ENCODE measurements at regions not wholly inside any gene's neighbourhood (a gene's known extent, or its start where the extent isn't known, plus 50 kb on each side); places are given as distances from the start of the nearest gene placed in this dataset.

- TF ChIP-seq CTCF (IDR thresholded peaks at IDR 0.05) = no peak
- no peak for TF ChIP-seq POLR2A (IDR thresholded peaks at IDR 0.05)
- no peak for TF ChIP-seq POLR2AphosphoS5 (IDR thresholded peaks at IDR 0.05)
- no peak for TF ChIP-seq EP300 (IDR thresholded peaks at IDR 0.05)
Observed at GRCh38 chr20:22464312-22465003, 119.9 kb downstream of the FOXA2 start.
